SK-N-SH treated with all-trans-retinoic acid at 6 μM for 48 hours (cell line): ENCODE measurements at regions not wholly inside any gene's neighbourhood (a gene's known extent, or its start where the extent isn't known, plus 50 kb on each side); places are given as distances from the start of the nearest gene placed in this dataset.

Source experiments
- ATAC-seq: fragments of 200-7000 bp; cut with Tn5 transposase; 3 replicates; pipeline ENCODE4 v1.9.1; 2020; ENCODE audit warnings: mild to moderate bottlenecking, moderate library complexity
- ARNTL ChIP-seq: fragments of 450-650 bp; formaldehyde crosslinking; IDR thresholded peaks from 2 replicates; pipeline ENCODE4 v1.5.0; 2020; ENCODE audit warnings: low read depth, mild to moderate bottlenecking, moderate library complexity, borderline replicate concordance
- CREB5 ChIP-seq: fragments of 250-450 bp; sonication (Bioruptor Pico); IDR thresholded peaks from 2 replicates; pipeline ENCODE4 v1.5.1; 2020; ENCODE audit warnings: low read depth, mild to moderate bottlenecking, moderate library complexity
- CSDC2 ChIP-seq: fragments of 250-450 bp; sonication (Bioruptor Pico); IDR thresholded peaks from 2 replicates; pipeline ENCODE4 v1.5.0; 2020; ENCODE audit warnings: mild to moderate bottlenecking, moderate library complexity
- CSRNP3 ChIP-seq: fragments of 250-450 bp; sonication (Bioruptor Pico); IDR thresholded peaks from 2 replicates; pipeline ENCODE4 v1.5.1; 2021; ENCODE audit warnings: mild to moderate bottlenecking, moderate library complexity
- ESRRG ChIP-seq: fragments of 250-450 bp; sonication (Bioruptor Pico); IDR thresholded peaks from 2 replicates; pipeline ENCODE4 v1.6.1; 2021; ENCODE audit warnings: mild to moderate bottlenecking
- GLIS3 ChIP-seq: fragments of 250-450 bp; sonication (Bioruptor Pico); IDR thresholded peaks from 2 replicates; pipeline ENCODE4 v1.5.0; 2020; ENCODE audit warnings: mild to moderate bottlenecking, moderate library complexity
- OSR1 ChIP-seq: fragments of 250-450 bp; sonication (Bioruptor Pico); IDR thresholded peaks from 2 replicates; pipeline ENCODE4 v1.8.0; 2022; ENCODE audit warnings: moderate library complexity, mild to moderate bottlenecking, inconsistent platforms
- PATZ1 ChIP-seq: fragments of 250-450 bp; sonication (Bioruptor Pico); IDR thresholded peaks from 2 replicates; pipeline ENCODE4 v1.8.0; 2020; ENCODE audit warnings: mild to moderate bottlenecking, moderate library complexity, borderline replicate concordance
- POU6F1 ChIP-seq: fragments of 250-450 bp; sonication (Bioruptor Pico); IDR thresholded peaks from 2 replicates; pipeline ENCODE4 v1.8.0; 2021; ENCODE audit warnings: low read depth, mild to moderate bottlenecking, moderate library complexity, borderline replicate concordance
- PPARA ChIP-seq: fragments of 250-450 bp; sonication (Bioruptor Pico); IDR thresholded peaks from 2 replicates; pipeline ENCODE4 v1.5.0; 2020; ENCODE audit warnings: mild to moderate bottlenecking, borderline replicate concordance
- RARB ChIP-seq: fragments of 250-450 bp; sonication (Bioruptor Pico); IDR thresholded peaks from 2 replicates; pipeline ENCODE4 v1.8.0; 2021; ENCODE audit warnings: mild to moderate bottlenecking, moderate library complexity
- SNAI2 ChIP-seq: fragments of 250-450 bp; sonication (Bioruptor Pico); IDR thresholded peaks from 2 replicates; pipeline ENCODE4 v1.5.0; 2020; ENCODE audit warnings: mild to moderate bottlenecking, moderate library complexity
- TOX ChIP-seq: fragments of 250-450 bp; sonication (Bioruptor Pico); IDR thresholded peaks from 2 replicates; pipeline ENCODE4 v1.8.0; 2021; ENCODE audit warnings: mild to moderate bottlenecking, moderate library complexity, borderline replicate concordance
- TSHZ2 ChIP-seq: fragments of 250-450 bp; sonication (Bioruptor Pico); IDR thresholded peaks from 2 replicates; pipeline ENCODE4 v1.5.0; 2020; ENCODE audit warnings: mild to moderate bottlenecking, moderate library complexity
- ZC3H10 ChIP-seq: fragments of 250-450 bp; sonication (Bioruptor Pico); IDR thresholded peaks from 2 replicates; pipeline ENCODE4 v1.5.1; 2021; ENCODE audit warnings: mild to moderate bottlenecking, moderate library complexity
- ZFP3 ChIP-seq: fragments of 250-450 bp; sonication (Bioruptor Pico); IDR thresholded peaks from 2 replicates; pipeline ENCODE4 v1.5.0; 2020; ENCODE audit warnings: mild to moderate bottlenecking, moderate library complexity
- ZFP30 ChIP-seq: fragments of 450-650 bp; formaldehyde crosslinking; IDR thresholded peaks from 2 replicates; pipeline ENCODE4 v1.5.0; 2022; ENCODE audit warnings: mild to moderate bottlenecking, moderate library complexity
- ZNF565 ChIP-seq: fragments of 450-650 bp; formaldehyde crosslinking; conservative IDR thresholded peaks from 2 replicates; pipeline ENCODE4 v1.5.0; 2020; ENCODE audit warnings: low read depth, mild to moderate bottlenecking, moderate library complexity
- ZNF70 ChIP-seq: fragments of 450-650 bp; formaldehyde crosslinking; IDR thresholded peaks from 2 replicates; pipeline ENCODE4 v1.5.0; 2020; ENCODE audit warnings: mild to moderate bottlenecking, moderate library complexity
- ZNF8 ChIP-seq: fragments of 450-650 bp; formaldehyde crosslinking; IDR thresholded peaks from 2 replicates; pipeline ENCODE4 v1.5.0; 2020; ENCODE audit warnings: mild to moderate bottlenecking, moderate library complexity

GRCh38 chr2:40935349-40935748, 483.5 kb upstream of the SLC8A1 start:
- 0 out of 3 replicates have a peak, but pooled peaks have one; percentile 27 for ATAC-seq
- no peak for TF ChIP-seq ZNF8 (CRISPR knock-in tag)
- TF ChIP-seq SNAI2 (CRISPR knock-in tag): no peak
- TF ChIP-seq OSR1: no peak
- TF ChIP-seq ZFP3 (CRISPR knock-in tag): no peak
- TF ChIP-seq CREB5 (CRISPR knock-in tag): no peak
- no peak for TF ChIP-seq CSRNP3 (CRISPR knock-in tag)
- no peak for TF ChIP-seq POU6F1
- no peak for TF ChIP-seq CSDC2 (CRISPR knock-in tag)
- no peak for TF ChIP-seq ZFP30 (CRISPR knock-in tag)
- no peak for TF ChIP-seq ZNF565 (CRISPR knock-in tag)

GRCh38 chr2:40937284-40937683, 485.4 kb upstream of the SLC8A1 start:
- no peak for TF ChIP-seq CREB5 (CRISPR knock-in tag)
- no peak for TF ChIP-seq OSR1
- no peak for TF ChIP-seq PPARA (CRISPR knock-in tag)
- no peak for TF ChIP-seq ZNF565 (CRISPR knock-in tag)
- TF ChIP-seq ZNF8 (CRISPR knock-in tag): no peak
- no peak for TF ChIP-seq TOX (CRISPR knock-in tag)
- TF ChIP-seq PATZ1 (CRISPR knock-in tag): no peak
- TF ChIP-seq ZFP3 (CRISPR knock-in tag): no peak
- TF ChIP-seq CSRNP3 (CRISPR knock-in tag): no peak
- no peak for TF ChIP-seq ZNF70 (CRISPR knock-in tag)
- no peak for TF ChIP-seq ESRRG (CRISPR knock-in tag)
- no peak for TF ChIP-seq TSHZ2 (CRISPR knock-in tag)
- no peak for TF ChIP-seq GLIS3
- no peak for ATAC-seq

GRCh38 chr2:40953341-40953740, 501.5 kb upstream of the SLC8A1 start:
- no peak for ATAC-seq

More at GRCh38 chr2:40953341-40953740, 501.5 kb upstream of the SLC8A1 start:
- TF ChIP-seq RARB (no peak), PPARA (CRISPR knock-in tag) (no peak), ARNTL (CRISPR knock-in tag) (no peak), ZNF565 (CRISPR knock-in tag) (no peak), ZC3H10 (CRISPR knock-in tag) (no peak), TSHZ2 (CRISPR knock-in tag) (no peak), TOX (CRISPR knock-in tag) (no peak), ZNF70 (CRISPR knock-in tag) (no peak)
